Skeletal muscle tissue (tissue), 3 donors: ENCODE measurements at regions not wholly inside any gene's neighbourhood (a gene's known extent, or its start where the extent isn't known, plus 50 kb on each side); places are given as distances from the start of the nearest gene placed in this dataset.

Source experiments
- H3K27ac ChIP-seq: one replicate; pipeline ENCODE4 v1.7.0; 2013; ENCODE audit warnings: mild to moderate bottlenecking, low read depth, low read length, inconsistent platforms
- H3K27me3 ChIP-seq, 3 donors: one replicate each; pipeline ENCODE4 v1.7.0; 2013; ENCODE audit warnings: low read length in 3 of 3; ENCODE audit not compliant: control insufficient read depth in 3 of 3, insufficient read depth in 3 of 3
- H3K36me3 ChIP-seq, 3 donors: one replicate each; pipeline ENCODE4 v1.7.0; 2013; ENCODE audit warnings: low read length in 3 of 3; ENCODE audit not compliant: control insufficient read depth in 3 of 3, insufficient read depth in 3 of 3
- H3K4me1 ChIP-seq, 3 donors: one replicate each; pipeline ENCODE4 v1.7.0; 2013; ENCODE audit warnings: low read length in 3 of 3, mild to moderate bottlenecking in 3 of 3; ENCODE audit not compliant: control insufficient read depth in 3 of 3, insufficient read depth in 3 of 3
- H3K4me3 ChIP-seq, 3 donors: one replicate each; pipeline ENCODE4 v1.7.0; 2013; ENCODE audit warnings: low read length in 3 of 3
- H3K9ac ChIP-seq, 3 donors: one replicate each; pipeline ENCODE4 v1.7.0; 2013; ENCODE audit warnings: low read length in 3 of 3, mild to moderate bottlenecking in 3 of 3, moderate library complexity in 2 of 3, low read depth in 1 of 3
- H3K9me3 ChIP-seq, 3 donors: one replicate each; pipeline ENCODE4 v1.7.0; 2013; ENCODE audit warnings: low read length in 3 of 3; ENCODE audit not compliant: control insufficient read depth in 3 of 3
- donor health status: Osteomylitis.

DNA sequence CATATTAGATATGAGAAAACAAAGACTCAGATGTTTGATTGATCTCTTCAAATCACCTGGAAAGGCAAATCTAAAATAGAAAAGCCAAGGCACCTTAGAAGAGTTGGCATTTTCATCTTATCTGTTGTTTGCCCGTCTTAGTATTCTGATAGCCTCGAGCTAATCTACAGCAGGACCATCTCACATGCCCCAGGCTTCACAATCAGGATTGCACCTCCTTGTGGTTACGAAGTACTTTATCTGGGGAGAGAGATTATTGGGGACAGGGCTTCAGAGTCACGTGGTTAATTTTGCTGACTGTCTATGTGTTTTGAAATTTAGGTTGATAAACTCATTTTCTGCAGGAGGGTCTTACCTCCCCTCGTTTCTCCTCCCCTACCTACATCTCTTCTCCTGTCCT, 313.1 kb upstream of the ANXA10 start:
- H3K27me3 ChIP-seq = no peaks in the 10 kb centered on the region
- no peak overlapping the region for H3K4me3 ChIP-seq
- H3K9me3 ChIP-seq = peaks cover 0 to 3% (median 0%) of the 10 kb centered on the region in 3 donors
- no peaks in the 10 kb centered on the region for H3K4me1 ChIP-seq
- H3K27ac ChIP-seq = no peak overlapping the region
- no peak overlapping the region for H3K9ac ChIP-seq
- no peaks in the 10 kb centered on the region for H3K36me3 ChIP-seq

DNA sequence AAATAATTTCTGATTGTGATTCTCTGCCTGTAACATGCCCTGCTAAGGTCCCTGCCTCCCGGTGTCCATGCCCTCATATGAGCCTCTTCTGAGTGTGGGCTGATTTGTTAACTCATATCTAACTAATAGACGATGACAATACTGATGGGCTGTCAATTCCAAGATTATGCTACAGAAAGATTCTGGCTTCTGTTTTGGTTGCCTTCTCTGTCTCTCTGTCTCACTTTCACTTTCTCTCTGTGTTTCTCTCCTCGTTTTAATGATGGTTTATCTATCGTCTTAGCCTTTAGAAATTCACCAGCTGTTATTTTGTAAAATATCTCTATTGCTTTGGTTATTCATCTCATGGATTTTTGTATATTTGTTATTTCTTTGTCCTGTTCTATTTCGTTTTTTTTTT, 312.5 kb upstream of the ANXA10 start:
- H3K4me1 ChIP-seq = no peaks in the 10 kb centered on the region
- no peaks in the 10 kb centered on the region for H3K27me3 ChIP-seq
- H3K36me3 ChIP-seq = no peaks in the 10 kb centered on the region
- no peak overlapping the region for H3K4me3 ChIP-seq
- peaks cover 0 to 3% (median 0%) of the 10 kb centered on the region in 3 donors for H3K9me3 ChIP-seq
- H3K27ac ChIP-seq = no peak overlapping the region
- no peak overlapping the region for H3K9ac ChIP-seq

DNA sequence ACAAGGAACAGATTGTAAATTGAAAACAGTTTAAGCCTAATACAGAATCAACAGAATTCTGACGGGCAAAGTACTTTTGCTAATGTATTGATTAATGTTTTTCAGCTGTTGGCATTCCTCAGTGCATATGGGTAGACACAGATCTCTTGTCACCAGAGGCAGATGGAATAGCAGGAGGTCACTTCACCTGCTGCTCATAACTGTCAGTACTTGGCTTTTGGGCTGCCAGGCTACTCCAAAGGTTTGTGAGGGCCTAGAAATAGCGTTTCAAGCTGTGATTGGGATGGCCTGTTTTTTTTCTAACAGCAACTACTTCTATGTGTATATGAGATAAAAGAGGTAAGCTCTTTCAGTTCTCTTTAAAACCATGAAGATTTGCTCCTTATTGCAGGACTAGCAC, 307.5 kb upstream of the ANXA10 start:
- no peaks in the 10 kb centered on the region for H3K9me3 ChIP-seq
- H3K4me1 ChIP-seq = peaks cover 0 to 3% (median 0%) of the 10 kb centered on the region in 3 donors
- H3K27ac ChIP-seq = no peak overlapping the region
- no peak overlapping the region for H3K9ac ChIP-seq
- H3K27me3 ChIP-seq = no peaks in the 10 kb centered on the region
- no peaks in the 10 kb centered on the region for H3K36me3 ChIP-seq
- no peak overlapping the region for H3K4me3 ChIP-seq

DNA sequence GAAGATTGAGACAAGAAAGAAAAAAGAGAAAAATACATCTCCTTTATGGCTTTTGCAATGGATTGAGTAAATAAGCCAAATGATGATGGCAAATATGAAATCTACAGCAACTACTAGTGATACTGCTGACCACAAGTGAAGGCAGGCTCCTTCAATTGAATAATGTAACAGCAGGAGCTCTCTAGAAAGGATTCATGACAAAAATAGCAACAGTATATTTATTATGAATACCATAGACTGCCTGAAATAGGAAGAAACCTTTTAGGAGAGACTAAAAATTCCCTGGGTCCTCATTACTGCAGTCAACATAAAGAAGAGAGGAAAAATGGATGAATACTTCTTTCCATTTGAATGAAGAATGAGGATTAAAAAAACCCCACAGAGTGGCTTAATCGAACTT, 306.8 kb upstream of the ANXA10 start:
- Histone ChIP-seq H3K4me3 (no peak overlapping the region), H3K9ac (no peak overlapping the region), H3K36me3 (no peaks in the 10 kb centered on the region), H3K27ac (no peak overlapping the region), H3K4me1 (peaks cover 0 to 3% (median 0%) of the 10 kb centered on the region in 3 donors), H3K27me3 (no peaks in the 10 kb centered on the region), H3K9me3 (no peaks in the 10 kb centered on the region)

DNA sequence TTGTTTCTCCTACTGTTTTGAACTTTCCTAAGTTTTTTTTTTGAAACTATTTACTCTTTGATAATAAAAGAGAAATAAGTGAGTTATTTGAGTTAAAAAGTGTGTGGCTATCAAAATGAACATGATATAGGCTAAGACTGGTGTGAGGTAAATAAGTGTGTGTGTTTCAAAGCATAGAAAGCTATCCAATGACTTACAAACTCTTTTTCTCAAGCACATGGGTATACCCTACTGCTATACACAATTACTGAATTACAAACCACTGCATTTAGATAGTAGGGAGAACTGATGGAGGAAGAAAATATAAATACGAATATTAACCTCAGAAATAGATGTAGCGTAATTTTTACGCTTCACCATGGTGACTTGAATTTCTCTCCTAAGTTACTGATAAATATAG, 305.8 kb upstream of the ANXA10 start:
- peaks cover 0 to 3% (median 0%) of the 10 kb centered on the region in 3 donors for H3K4me1 ChIP-seq
- no peaks in the 10 kb centered on the region for H3K27me3 ChIP-seq
- H3K4me3 ChIP-seq = no peak overlapping the region
- H3K27ac ChIP-seq = no peak overlapping the region
- no peaks in the 10 kb centered on the region for H3K36me3 ChIP-seq
- no peaks in the 10 kb centered on the region for H3K9me3 ChIP-seq
- no peak overlapping the region for H3K9ac ChIP-seq

DNA sequence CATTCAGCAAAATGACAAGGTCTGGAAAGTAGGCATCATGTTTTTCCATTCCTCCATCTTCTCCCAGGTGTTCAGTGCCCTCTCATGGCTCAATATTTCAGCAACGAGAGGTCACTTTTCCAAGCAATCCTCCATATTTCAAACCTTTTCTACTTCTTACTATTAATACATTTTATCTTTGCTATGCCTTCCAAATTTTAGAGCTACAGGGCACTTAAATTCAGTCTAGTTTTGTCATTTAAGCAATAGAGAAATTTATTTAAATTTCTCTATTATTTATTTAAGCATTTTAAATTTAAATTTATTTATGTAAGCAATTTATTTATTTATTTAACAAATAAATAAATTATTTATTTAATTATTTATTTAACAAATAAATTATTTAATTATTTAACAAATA, 305.1 kb upstream of the ANXA10 start:
- Histone ChIP-seq H3K9ac (no peak overlapping the region), H3K9me3 (no peaks in the 10 kb centered on the region), H3K4me3 (no peak overlapping the region), H3K4me1 (peaks cover 0 to 3% (median 0%) of the 10 kb centered on the region in 3 donors), H3K36me3 (no peaks in the 10 kb centered on the region), H3K27me3 (no peaks in the 10 kb centered on the region), H3K27ac (no peak overlapping the region)

DNA sequence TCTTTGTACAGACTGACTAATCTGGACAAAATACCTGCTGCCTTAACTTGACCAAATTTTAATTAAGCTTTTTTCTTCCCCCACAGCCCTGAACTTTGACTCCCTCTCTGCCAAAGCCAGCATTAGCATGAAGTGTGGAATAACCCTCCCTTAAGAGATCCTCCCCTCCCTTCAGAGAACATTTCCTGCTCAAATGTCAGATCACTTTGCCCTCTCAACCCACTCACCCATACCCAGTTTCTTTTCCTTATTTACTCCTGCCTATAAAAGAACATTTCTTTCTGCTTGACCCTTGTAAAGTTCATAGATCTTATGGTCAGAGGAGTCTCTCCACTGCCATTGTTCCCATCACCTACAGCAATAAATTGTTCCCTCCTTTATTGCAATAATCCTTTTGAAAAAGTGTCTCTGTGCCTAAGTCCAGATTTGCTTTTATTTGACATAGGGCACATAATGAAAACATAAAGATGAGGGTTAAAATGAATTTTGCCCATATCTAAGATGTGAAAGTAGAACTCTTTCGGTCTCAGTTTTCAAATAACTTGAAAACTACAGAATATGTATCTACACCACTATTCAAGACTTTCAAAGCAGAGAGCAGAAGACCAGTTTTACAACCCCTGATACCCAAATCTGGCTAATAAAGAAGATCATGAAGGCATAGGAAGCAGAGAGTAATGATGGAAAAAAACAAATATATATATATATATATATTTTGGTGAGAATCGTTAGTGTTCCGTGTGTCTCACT, 289.7 kb upstream of the ANXA10 start:
- H3K4me1 ChIP-seq = no peaks in the 10 kb centered on the region
- H3K9me3 ChIP-seq = no peaks in the 10 kb centered on the region
- H3K27ac ChIP-seq = no peak overlapping the region
- no peak overlapping the region for H3K9ac ChIP-seq
- no peaks in the 10 kb centered on the region for H3K36me3 ChIP-seq
- H3K27me3 ChIP-seq = no peaks in the 10 kb centered on the region
- H3K4me3 ChIP-seq = no peak overlapping the region

DNA sequence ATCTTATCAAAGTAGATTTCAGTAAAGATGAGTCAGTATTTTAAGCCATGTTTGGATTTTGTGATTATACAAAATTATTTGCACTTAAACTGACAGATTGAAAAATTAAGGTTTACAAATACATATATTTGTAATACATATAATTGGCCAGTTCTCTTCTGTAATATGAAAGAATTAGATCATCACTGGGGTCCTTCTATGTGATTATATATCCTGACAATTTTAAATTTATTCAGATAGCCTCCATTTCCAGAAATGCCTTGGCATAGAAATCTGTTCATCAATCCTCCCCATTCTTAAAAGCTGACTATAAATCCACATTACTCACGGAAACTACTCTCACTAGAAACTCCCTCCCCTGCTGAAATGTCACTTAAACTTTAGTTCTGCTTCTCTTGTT, 280.4 kb upstream of the ANXA10 start:
- H3K4me3 ChIP-seq = no peak overlapping the region
- no peaks in the 10 kb centered on the region for H3K36me3 ChIP-seq
- no peak overlapping the region for H3K27ac ChIP-seq
- H3K9ac ChIP-seq = no peak overlapping the region
- H3K4me1 ChIP-seq = no peaks in the 10 kb centered on the region
- peaks cover 0 to 6% (median 3%) of the 10 kb centered on the region in 3 donors for H3K9me3 ChIP-seq
- no peaks in the 10 kb centered on the region for H3K27me3 ChIP-seq

DNA sequence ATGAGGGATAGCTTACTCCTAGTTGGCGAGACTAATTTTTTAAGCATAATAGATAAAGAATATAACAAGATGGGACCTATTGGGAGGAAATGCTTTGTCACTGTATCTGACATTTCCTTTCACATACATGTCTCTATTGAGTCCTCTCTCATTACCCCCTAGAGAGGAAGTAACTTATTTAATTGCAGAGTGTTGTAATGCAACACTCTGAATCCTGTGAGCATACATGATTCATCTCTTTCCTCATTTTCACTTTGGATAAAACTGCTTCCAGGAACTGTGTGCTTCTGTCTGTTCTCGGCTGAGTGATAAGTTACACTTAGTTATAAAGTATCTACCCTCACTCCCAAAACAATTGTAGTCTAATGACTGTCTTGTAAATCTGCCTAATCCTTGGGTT, 266.1 kb upstream of the ANXA10 start:
- H3K27ac ChIP-seq = no peak overlapping the region
- no peaks in the 10 kb centered on the region for H3K27me3 ChIP-seq
- no peaks in the 10 kb centered on the region for H3K36me3 ChIP-seq
- no peaks in the 10 kb centered on the region for H3K4me1 ChIP-seq
- no peaks in the 10 kb centered on the region for H3K9me3 ChIP-seq
- H3K9ac ChIP-seq = no peak overlapping the region
- H3K4me3 ChIP-seq = no peak overlapping the region

DNA sequence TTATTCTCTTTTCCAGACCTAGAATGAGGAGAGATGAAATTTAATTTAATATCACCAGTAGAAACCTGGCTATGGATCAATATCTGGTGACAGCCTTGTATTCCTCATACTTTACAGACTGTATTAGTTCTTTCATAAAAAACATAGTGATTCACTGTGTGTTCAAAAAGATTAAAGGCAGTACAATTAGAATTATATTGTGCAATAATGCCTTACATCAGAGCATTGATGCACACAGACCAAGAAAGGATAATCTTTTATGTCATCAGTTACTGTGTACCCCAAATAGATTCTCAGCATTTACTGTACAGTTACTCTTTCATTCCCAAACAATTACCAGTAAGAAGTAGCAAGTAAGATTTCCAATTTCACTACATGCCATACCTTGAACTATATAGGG, 260.5 kb upstream of the ANXA10 start:
- Histone ChIP-seq H3K36me3 (no peaks in the 10 kb centered on the region), H3K4me3 (no peak overlapping the region), H3K4me1 (no peaks in the 10 kb centered on the region), H3K9ac (no peak overlapping the region), H3K9me3 (no peaks in the 10 kb centered on the region), H3K27ac (no peak overlapping the region), H3K27me3 (no peaks in the 10 kb centered on the region)
